ENCODE measurements at regions not wholly inside any gene's neighbourhood (a gene's known extent, or its start where the extent isn't known, plus 50 kb on each side); places are given as distances from the start of the nearest gene placed in this dataset.

- ChIA-PET CTCF (no interaction called here), POLR2A (no interaction called here)
- no peak overlapping the region for H3K4me3 ChIP-seq
- no peaks in the 10 kb centered on the region for H3K4me1 ChIP-seq
- no peaks in the 10 kb centered on the region for H3K9me3 ChIP-seq
- TF ChIP-seq RFX5 (IDR thresholded peaks at IDR 0.05) (no peak), SMC3 (IDR thresholded peaks at IDR 0.05) (no peak), TFCP2L1 (CRISPR knock-in tag; IDR thresholded peaks at IDR 0.05) (no peak), CBX2 (IDR thresholded peaks at IDR 0.05; ENCODE audit: borderline replicate concordance, low read depth) (no peak), BHLHE40 (IDR thresholded peaks at IDR 0.05; ENCODE audit: low read depth, low read length) (no peak), JUNB (IDR thresholded peaks at IDR 0.05) (no peak), HMGXB4 (CRISPR knock-in tag; IDR thresholded peaks at IDR 0.05; ENCODE audit: borderline replicate concordance) (no peak), HEYL (CRISPR knock-in tag; IDR thresholded peaks at IDR 0.05) (no peak), E2F6 (IDR thresholded peaks at IDR 0.05; ENCODE audit: borderline replicate concordance, low read depth) (no peak), JUN (IDR thresholded peaks at IDR 0.05) (no peak), GATA3 (IDR thresholded peaks at IDR 0.05; ENCODE audit: borderline replicate concordance) (no peak), USF2 (IDR thresholded peaks at IDR 0.05) (no peak), ZSCAN20 (CRISPR knock-in tag; IDR thresholded peaks at IDR 0.05) (no peak), ZC3H11A (IDR thresholded peaks at IDR 0.05) (no peak), HOXB13 (CRISPR knock-in tag; IDR thresholded peaks at IDR 0.05; ENCODE audit: low read depth) (no peak), SREBF2 (IDR thresholded peaks at IDR 0.05) (no peak), CEBPB (IDR thresholded peaks at IDR 0.05) (no peak), EP300 (IDR thresholded peaks at IDR 0.05) (no peak)
- TF ChIP-seq, protein P1, sequence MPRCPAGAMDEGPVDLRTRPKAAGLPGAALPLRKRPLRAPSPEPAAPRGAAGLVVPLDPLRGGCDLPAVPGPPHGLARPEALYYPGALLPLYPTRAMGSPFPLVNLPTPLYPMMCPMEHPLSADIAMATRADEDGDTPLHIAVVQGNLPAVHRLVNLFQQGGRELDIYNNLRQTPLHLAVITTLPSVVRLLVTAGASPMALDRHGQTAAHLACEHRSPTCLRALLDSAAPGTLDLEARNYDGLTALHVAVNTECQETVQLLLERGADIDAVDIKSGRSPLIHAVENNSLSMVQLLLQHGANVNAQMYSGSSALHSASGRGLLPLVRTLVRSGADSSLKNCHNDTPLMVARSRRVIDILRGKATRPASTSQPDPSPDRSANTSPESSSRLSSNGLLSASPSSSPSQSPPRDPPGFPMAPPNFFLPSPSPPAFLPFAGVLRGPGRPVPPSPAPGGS (IDR thresholded peaks at IDR 0.05) = no peak
- no peak for DNase-seq (ENCODE audit: low read depth in 1 of 2, low spot score in 1 of 2)
- FAIRE-seq = no peak
- no peak overlapping the region for H3K27ac ChIP-seq
- ATAC-seq = no peak
- no peak overlapping the region for H3K4me2 ChIP-seq
Measured at GRCh38 chr13:82176751-82177150, 1705.5 kb downstream of the SLITRK1 start.

DNA sequence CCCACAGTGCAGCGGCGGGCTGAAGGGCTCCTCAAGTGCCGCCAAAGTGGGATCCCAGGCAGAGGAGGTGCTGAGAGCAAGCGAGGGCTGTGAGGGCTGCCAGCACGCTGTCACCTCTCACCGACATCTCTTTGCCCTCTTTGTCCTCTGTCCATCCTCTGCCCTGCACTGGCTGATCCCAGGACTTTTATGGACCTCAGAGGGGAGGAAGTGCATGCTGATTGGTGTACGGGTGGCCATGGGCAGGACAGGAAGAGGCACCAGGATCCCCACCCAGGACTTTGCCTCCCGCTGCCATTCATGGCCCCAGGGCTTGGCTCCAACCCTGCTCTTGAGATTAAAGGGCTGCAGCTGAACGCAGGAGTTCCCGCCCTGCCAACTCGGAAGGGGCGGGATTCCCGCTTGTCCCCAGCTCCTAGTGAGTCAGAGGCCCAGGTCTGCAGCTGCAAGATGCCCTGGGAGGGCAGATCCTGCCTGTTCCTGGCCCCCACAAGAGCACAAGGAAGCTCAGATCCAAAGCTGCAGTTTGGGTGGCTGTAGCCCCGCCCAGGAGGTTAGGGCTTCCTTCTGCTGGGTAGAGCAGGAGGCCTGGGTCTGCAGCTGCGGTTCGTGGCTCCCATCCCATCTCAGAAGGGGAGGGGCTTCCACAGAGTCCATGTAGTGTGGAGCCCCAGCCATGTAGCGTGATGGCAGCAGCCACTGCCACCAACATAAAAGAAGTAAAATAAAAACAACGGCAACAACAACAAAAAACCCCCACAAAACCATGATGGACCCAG lies 1716.7 kb downstream of the SLITRK1 start:
- ChIA-PET POLR2A (no interaction called here), CTCF (no interaction called here)
- FAIRE-seq = no peak
- Histone ChIP-seq H3K9me3 (no peaks in the 10 kb centered on the region), H3K4me2 (no peak overlapping the region), H3K4me3 (no peak overlapping the region), H3K27ac (no peak overlapping the region), H3K4me1 (no peaks in the 10 kb centered on the region)
- DNase-seq (ENCODE audit: low read depth in 1 of 2, low spot score in 1 of 2) = peak in 1 of 2 experiments; percentile 21
- WGBS (ENCODE audit: missing lambda C conversion rate) = 34% methylated on average over 7 of the region's 18 CpGs
- ATAC-seq = peak in 1 of 2 experiments; percentile 60; a peak in 3 of 6 replicates
- TF ChIP-seq, protein P2, sequence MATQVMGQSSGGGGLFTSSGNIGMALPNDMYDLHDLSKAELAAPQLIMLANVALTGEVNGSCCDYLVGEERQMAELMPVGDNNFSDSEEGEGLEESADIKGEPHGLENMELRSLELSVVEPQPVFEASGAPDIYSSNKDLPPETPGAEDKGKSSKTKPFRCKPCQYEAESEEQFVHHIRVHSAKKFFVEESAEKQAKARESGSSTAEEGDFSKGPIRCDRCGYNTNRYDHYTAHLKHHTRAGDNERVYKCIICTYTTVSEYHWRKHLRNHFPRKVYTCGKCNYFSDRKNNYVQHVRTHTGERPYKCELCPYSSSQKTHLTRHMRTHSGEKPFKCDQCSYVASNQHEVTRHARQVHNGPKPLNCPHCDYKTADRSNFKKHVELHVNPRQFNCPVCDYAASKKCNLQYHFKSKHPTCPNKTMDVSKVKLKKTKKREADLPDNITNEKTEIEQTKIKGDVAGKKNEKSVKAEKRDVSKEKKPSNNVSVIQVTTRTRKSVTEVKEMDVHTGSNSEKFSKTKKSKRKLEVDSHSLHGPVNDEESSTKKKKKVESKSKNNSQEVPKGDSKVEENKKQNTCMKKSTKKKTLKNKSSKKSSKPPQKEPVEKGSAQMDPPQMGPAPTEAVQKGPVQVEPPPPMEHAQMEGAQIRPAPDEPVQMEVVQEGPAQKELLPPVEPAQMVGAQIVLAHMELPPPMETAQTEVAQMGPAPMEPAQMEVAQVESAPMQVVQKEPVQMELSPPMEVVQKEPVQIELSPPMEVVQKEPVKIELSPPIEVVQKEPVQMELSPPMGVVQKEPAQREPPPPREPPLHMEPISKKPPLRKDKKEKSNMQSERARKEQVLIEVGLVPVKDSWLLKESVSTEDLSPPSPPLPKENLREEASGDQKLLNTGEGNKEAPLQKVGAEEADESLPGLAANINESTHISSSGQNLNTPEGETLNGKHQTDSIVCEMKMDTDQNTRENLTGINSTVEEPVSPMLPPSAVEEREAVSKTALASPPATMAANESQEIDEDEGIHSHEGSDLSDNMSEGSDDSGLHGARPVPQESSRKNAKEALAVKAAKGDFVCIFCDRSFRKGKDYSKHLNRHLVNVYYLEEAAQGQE (IDR thresholded peaks at IDR 0.05) = no peak
- TF ChIP-seq HEYL (CRISPR knock-in tag; IDR thresholded peaks at IDR 0.05) (no peak), NPAS2 (CRISPR knock-in tag; IDR thresholded peaks at IDR 0.05; ENCODE audit: borderline replicate concordance) (no peak), HOXB13 (CRISPR knock-in tag; IDR thresholded peaks at IDR 0.05; ENCODE audit: low read depth) (no peak), CBX2 (IDR thresholded peaks at IDR 0.05; ENCODE audit: borderline replicate concordance, low read depth) (no peak), ZC3H11A (IDR thresholded peaks at IDR 0.05) (no peak), EP300 (IDR thresholded peaks at IDR 0.05) (no peak), SMC3 (IDR thresholded peaks at IDR 0.05) (no peak), FOXS1 (CRISPR knock-in tag; IDR thresholded peaks at IDR 0.05) (no peak), CBX8 (IDR thresholded peaks at IDR 0.05) (no peak), KDM1A (IDR thresholded peaks at IDR 0.05; ENCODE audit: low read depth) (no peak), JUNB (IDR thresholded peaks at IDR 0.05) (no peak), CTCF (IDR thresholded peaks at IDR 0.05) (no peak), NR3C1 (IDR thresholded peaks at IDR 0.05) (no peak)
- TF ChIP-seq, protein P3, sequence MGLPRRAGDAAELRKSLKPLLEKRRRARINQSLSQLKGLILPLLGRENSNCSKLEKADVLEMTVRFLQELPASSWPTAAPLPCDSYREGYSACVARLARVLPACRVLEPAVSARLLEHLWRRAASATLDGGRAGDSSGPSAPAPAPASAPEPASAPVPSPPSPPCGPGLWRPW (IDR thresholded peaks at IDR 0.05) = no peak

Data from A549 (cell line).